ENCODE measurements at regions not wholly inside any gene's neighbourhood (a gene's known extent, or its start where the extent isn't known, plus 50 kb on each side); places are given as distances from the start of the nearest gene placed in this dataset.

DNA sequence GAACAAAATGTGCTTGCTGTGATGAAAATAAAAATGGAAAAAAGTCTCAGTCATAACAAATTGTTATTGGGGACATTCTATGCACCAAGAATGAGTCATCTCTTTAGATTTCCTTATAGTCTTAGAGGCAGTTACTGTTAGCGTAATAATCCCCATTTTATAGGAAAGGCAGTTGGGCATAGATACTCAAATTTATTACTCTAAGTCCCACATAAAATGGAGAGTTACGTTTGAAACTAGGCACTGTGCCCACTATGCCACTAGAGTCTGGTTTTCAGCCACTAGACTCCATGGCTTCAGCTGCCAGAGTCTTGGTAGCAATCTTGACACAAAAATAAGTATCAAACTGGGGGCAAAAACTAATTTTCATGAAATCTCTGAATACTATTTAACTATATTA lies 317.9 kb upstream of the MEF2C start:
- ChIA-PET CTCF (no interaction called here), POLR2A (interaction anchor here (0.6 kb wide), 1 partner anchor 38 kb away, joined by 3 read pairs; no protein-coding TSS in a partner anchor)
- intact Hi-C loops (cut with micrococcal nuclease; ENCODE audit: unreplicated experiment) (no loop called here), in situ Hi-C loops (cut with HindIII; ENCODE audit: low pct_unique_long_range_greater_than_20kb, low sequenced_read_pairs) (no loop called here)
- DNase-seq (ENCODE audit: low read depth, low spot score): no peak
- peaks cover 8% of the 10 kb centered on the region; the same call in 1 of the 2 replicates for H3K9me3 ChIP-seq (ENCODE audit: control insufficient read depth, insufficient read depth, low read depth, low read length)
- no peak for ATAC-seq
- TF ChIP-seq POLR2AphosphoS5 (IDR thresholded peaks at IDR 0.05; ENCODE audit: low read depth, low read length) (no peak), TCF7L2 (IDR thresholded peaks at IDR 0.05; ENCODE audit: low read depth, low read length) (no peak), SIN3A (IDR thresholded peaks at IDR 0.05; ENCODE audit: borderline replicate concordance, insufficient read depth, low read depth, low read length) (no peak)
- TF ChIP-seq, protein P1, sequence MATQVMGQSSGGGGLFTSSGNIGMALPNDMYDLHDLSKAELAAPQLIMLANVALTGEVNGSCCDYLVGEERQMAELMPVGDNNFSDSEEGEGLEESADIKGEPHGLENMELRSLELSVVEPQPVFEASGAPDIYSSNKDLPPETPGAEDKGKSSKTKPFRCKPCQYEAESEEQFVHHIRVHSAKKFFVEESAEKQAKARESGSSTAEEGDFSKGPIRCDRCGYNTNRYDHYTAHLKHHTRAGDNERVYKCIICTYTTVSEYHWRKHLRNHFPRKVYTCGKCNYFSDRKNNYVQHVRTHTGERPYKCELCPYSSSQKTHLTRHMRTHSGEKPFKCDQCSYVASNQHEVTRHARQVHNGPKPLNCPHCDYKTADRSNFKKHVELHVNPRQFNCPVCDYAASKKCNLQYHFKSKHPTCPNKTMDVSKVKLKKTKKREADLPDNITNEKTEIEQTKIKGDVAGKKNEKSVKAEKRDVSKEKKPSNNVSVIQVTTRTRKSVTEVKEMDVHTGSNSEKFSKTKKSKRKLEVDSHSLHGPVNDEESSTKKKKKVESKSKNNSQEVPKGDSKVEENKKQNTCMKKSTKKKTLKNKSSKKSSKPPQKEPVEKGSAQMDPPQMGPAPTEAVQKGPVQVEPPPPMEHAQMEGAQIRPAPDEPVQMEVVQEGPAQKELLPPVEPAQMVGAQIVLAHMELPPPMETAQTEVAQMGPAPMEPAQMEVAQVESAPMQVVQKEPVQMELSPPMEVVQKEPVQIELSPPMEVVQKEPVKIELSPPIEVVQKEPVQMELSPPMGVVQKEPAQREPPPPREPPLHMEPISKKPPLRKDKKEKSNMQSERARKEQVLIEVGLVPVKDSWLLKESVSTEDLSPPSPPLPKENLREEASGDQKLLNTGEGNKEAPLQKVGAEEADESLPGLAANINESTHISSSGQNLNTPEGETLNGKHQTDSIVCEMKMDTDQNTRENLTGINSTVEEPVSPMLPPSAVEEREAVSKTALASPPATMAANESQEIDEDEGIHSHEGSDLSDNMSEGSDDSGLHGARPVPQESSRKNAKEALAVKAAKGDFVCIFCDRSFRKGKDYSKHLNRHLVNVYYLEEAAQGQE (IDR thresholded peaks at IDR 0.05; ENCODE audit: insufficient read depth in 1 of 2, low read depth in 2 of 2, low read length in 1 of 2): no peak
- TF ChIP-seq, protein P2, sequence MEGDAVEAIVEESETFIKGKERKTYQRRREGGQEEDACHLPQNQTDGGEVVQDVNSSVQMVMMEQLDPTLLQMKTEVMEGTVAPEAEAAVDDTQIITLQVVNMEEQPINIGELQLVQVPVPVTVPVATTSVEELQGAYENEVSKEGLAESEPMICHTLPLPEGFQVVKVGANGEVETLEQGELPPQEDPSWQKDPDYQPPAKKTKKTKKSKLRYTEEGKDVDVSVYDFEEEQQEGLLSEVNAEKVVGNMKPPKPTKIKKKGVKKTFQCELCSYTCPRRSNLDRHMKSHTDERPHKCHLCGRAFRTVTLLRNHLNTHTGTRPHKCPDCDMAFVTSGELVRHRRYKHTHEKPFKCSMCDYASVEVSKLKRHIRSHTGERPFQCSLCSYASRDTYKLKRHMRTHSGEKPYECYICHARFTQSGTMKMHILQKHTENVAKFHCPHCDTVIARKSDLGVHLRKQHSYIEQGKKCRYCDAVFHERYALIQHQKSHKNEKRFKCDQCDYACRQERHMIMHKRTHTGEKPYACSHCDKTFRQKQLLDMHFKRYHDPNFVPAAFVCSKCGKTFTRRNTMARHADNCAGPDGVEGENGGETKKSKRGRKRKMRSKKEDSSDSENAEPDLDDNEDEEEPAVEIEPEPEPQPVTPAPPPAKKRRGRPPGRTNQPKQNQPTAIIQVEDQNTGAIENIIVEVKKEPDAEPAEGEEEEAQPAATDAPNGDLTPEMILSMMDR (IDR thresholded peaks at IDR 0.05): no peak
- H3K36me3 ChIP-seq (ENCODE audit: control insufficient read depth, insufficient read depth, low read length): no peaks in the 10 kb centered on the region
- no peak overlapping the region for H3K4me3 ChIP-seq (ENCODE audit: low read depth in 2 of 2, low read length in 2 of 2)
- no peaks in the 10 kb centered on the region for H3K4me1 ChIP-seq (ENCODE audit: control insufficient read depth, insufficient read depth, low read length)
- H3K27ac ChIP-seq (ENCODE audit: low read length): no peak overlapping the region
- no peaks in the 10 kb centered on the region for H3K27me3 ChIP-seq (ENCODE audit: control insufficient read depth, insufficient read depth, low read length)
- BruUV-seq (replicated peaks): no TSS peak

DNA sequence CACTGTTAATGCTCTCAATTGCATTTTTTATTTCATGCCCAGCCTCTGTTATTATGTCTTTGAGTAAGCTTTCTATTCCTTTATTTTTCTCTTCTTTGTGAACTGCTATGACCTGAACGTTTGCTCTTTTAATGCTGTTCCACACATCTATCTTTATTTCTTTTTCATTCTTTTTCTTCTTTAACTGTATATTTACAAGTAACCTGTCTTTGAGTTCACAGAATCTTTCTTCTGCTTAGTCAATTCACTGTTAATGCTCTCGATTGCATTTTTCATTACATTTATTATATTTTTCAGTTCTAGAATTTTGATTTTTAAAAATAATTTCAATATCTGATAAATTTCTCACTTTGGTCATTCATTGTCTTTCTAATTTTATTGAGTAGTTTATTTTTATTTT lies 316.3 kb upstream of the MEF2C start:
- Histone ChIP-seq H3K27ac (ENCODE audit: low read length) (no peak overlapping the region), H3K27me3 (ENCODE audit: control insufficient read depth, insufficient read depth, low read length) (no peaks in the 10 kb centered on the region), H3K9me3 (ENCODE audit: control insufficient read depth, insufficient read depth, low read depth, low read length) (peaks cover 8% of the 10 kb centered on the region; the same call in 1 of the 2 replicates), H3K36me3 (ENCODE audit: control insufficient read depth, insufficient read depth, low read length) (no peaks in the 10 kb centered on the region), H3K4me3 (ENCODE audit: low read depth in 2 of 2, low read length in 2 of 2) (no peak overlapping the region), H3K4me1 (ENCODE audit: control insufficient read depth, insufficient read depth, low read length) (no peaks in the 10 kb centered on the region)
- ChIA-PET POLR2A (no interaction called here), CTCF (no interaction called here)
- TF ChIP-seq TCF7L2 (IDR thresholded peaks at IDR 0.05; ENCODE audit: low read depth, low read length) (no peak), POLR2AphosphoS5 (IDR thresholded peaks at IDR 0.05; ENCODE audit: low read depth, low read length) (no peak), SIN3A (IDR thresholded peaks at IDR 0.05; ENCODE audit: borderline replicate concordance, insufficient read depth, low read depth, low read length) (no peak)
- TF ChIP-seq, protein P2 (IDR thresholded peaks at IDR 0.05): no peak
- TF ChIP-seq, protein P1 (IDR thresholded peaks at IDR 0.05; ENCODE audit: insufficient read depth in 1 of 2, low read depth in 2 of 2, low read length in 1 of 2): no peak
- in situ Hi-C loops (cut with HindIII; ENCODE audit: low pct_unique_long_range_greater_than_20kb, low sequenced_read_pairs) (no loop called here), intact Hi-C loops (cut with micrococcal nuclease; ENCODE audit: unreplicated experiment) (no loop called here)
- no peak for ATAC-seq
- DNase-seq (ENCODE audit: low read depth, low spot score): no peak
- BruUV-seq (replicated peaks): no TSS peak
